ENCODE measurements at regions not wholly inside any gene's neighbourhood (a gene's known extent, or its start where the extent isn't known, plus 50 kb on each side); places are given as distances from the start of the nearest gene placed in this dataset.

DNA sequence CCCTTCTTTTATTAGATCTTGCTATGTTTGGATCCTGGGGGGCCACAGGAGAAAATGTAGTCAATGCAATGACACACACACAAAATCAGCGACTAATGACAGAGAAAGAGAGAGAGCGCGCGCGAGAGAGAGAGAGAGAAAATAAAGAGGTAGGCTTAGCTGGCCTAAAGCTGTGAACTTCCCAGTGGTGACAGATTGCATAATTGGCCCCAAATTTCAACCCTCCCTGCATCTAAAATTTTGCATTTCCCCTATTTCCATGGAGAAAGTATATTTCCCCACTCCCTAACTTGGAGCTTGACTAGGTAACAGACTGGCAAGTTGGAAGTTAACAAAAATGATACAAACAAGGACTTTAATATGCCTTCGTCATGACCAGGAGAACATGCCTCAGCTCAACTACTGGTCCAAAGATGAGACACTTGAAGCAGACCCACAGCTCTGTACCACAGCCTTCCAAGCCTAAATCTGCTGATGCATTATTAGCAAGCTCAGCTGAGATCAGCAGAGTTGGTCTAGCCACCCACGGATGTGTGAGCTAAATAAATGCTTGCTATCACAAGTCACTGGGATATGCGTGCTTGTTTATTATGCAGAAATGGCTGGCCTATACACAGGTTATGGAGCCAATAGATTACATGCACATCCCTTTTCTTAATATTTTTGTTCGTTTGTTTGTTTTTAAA lies 118.1 kb upstream of the PRDM1 start:
- Histone ChIP-seq H3K4me1 (no peaks in the 10 kb centered on the region), H3K27ac (no peak overlapping the region), H3K4me3 (no peak overlapping the region), H3K27me3 (no peaks in the 10 kb centered on the region), H3K36me3 (no peaks in the 10 kb centered on the region), H3K9me3 (no peaks in the 10 kb centered on the region)
- TF ChIP-seq CTCF (IDR thresholded peaks at IDR 0.05 in 4 of 5, conservative IDR thresholded peaks at IDR 0.05 in 1 of 5) (no peak), POLR2A (IDR thresholded peaks at IDR 0.05) (no peak)
- intact Hi-C loops (cut with DNase I; ENCODE audit: low total_unique reads) (no loop called here), in situ Hi-C loops (cut with MboI; ENCODE audit: low sequenced_read_pairs in 4 of 4) (no loop called here)
- no peak for ATAC-seq
- no peak for DNase-seq

DNA sequence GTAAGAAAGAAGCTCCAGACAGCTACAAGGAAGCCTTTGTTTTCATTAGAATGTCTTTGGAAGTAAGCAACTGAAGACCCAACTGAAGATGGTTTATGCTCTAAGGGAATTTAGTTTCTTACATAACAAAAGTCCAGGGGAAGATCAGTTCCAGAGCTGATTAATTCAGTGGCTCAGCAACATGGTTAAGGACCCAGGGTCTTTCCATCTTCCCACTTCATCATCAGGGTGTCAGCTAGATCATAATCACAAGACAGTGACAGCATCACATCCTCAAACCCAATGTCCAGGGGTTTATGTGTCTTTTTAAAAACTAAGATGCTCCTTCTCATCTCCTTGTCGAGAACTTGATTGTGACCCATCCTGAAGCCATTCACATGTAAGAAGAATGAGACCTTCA lies 119.7 kb upstream of the PRDM1 start:
- no peaks in the 10 kb centered on the region for H3K9me3 ChIP-seq
- ATAC-seq (no peak), DNase-seq (no peak)
- H3K4me1 ChIP-seq: no peaks in the 10 kb centered on the region
- no peaks in the 10 kb centered on the region for H3K36me3 ChIP-seq
- H3K4me3 ChIP-seq: no peak overlapping the region
- H3K27ac ChIP-seq: no peak overlapping the region
- intact Hi-C loops (cut with DNase I; ENCODE audit: low total_unique reads) (no loop called here), in situ Hi-C loops (cut with MboI; ENCODE audit: low sequenced_read_pairs in 4 of 4) (no loop called here)
- no peak for TF ChIP-seq CTCF (IDR thresholded peaks at IDR 0.05 in 4 of 5, conservative IDR thresholded peaks at IDR 0.05 in 1 of 5)
- TF ChIP-seq POLR2A (IDR thresholded peaks at IDR 0.05): no peak
- H3K27me3 ChIP-seq: no peaks in the 10 kb centered on the region

DNA sequence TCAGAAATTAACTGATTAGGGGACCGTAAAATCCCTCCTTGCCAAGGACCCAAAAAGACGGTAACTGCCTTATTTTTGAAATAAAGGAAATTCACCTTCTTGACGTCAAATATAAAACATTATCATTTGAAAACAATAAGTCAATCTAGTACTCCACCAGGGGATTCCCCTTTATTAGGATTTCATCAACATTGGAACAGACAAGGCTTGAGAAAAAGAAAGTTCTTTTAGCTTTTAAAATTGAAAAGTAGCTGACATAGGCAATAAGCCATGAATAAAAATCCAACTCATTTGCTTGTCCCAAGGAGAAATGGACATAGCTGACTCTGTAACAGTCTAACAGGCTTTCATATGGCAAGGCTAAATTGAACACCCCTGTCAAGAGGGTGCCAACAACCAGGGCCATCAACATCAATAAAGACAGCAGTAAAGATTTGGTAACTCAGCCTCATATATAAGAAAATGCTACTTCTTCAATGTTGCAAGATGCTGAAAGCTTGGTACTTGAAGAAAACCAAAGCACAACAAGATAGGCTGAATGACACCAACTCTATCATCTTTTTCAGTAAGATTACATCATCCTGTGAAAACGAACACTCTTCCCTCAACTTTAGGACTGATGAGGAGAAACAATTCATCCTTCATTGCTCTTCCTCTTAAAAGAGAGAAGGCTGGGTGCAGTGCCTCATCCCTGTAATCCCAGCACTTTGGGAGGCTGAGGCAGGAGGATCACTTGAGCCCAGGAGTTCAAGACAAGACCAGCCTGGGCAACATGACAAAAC lies 121.0 kb upstream of the PRDM1 start:
- Histone ChIP-seq H3K4me3 (no peak overlapping the region), H3K27me3 (no peaks in the 10 kb centered on the region), H3K36me3 (no peaks in the 10 kb centered on the region), H3K27ac (no peak overlapping the region), H3K4me1 (no peaks in the 10 kb centered on the region), H3K9me3 (no peaks in the 10 kb centered on the region)
- DNase-seq (no peak), ATAC-seq (no peak)
- in situ Hi-C loops (cut with MboI; ENCODE audit: low sequenced_read_pairs in 4 of 4): no loop called here
- intact Hi-C loops (cut with DNase I; ENCODE audit: low total_unique reads): no loop called here
- TF ChIP-seq POLR2A (IDR thresholded peaks at IDR 0.05) (no peak), CTCF (IDR thresholded peaks at IDR 0.05 in 4 of 5, conservative IDR thresholded peaks at IDR 0.05 in 1 of 5) (no peak)

DNA sequence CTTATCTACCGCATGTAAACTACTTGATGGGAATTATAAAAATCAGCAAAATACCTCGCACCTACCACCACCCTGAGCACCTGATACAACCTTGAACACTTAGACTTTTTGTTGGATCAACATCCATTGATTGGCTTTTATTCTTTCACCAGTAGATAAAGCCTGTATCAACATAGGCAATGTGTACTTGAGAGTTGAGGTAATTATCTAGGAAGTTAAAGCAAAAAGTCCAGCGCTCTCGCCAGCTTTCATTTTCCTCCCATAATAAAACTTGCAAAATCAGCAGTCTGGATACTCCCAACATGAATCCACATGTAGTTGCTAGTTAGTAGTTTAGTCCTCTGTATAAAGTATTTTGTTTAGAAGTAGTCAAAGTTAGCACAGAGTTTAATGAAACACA lies 132.0 kb upstream of the PRDM1 start:
- intact Hi-C loops (cut with DNase I; ENCODE audit: low total_unique reads) (no loop called here), in situ Hi-C loops (cut with MboI; ENCODE audit: low sequenced_read_pairs in 4 of 4) (no loop called here)
- Histone ChIP-seq H3K9me3 (no peaks in the 10 kb centered on the region), H3K4me1 (no peaks in the 10 kb centered on the region), H3K27me3 (no peaks in the 10 kb centered on the region), H3K36me3 (no peaks in the 10 kb centered on the region), H3K27ac (no peak overlapping the region), H3K4me3 (no peak overlapping the region)
- TF ChIP-seq CTCF (IDR thresholded peaks at IDR 0.05 in 4 of 5, conservative IDR thresholded peaks at IDR 0.05 in 1 of 5): no peak
- TF ChIP-seq POLR2A (IDR thresholded peaks at IDR 0.05): no peak
- no peak for DNase-seq
- no peak for ATAC-seq

All from gastrocnemius medialis (tissue), 4 donors.